ENCODE measurements at regions not wholly inside any gene's neighbourhood (a gene's known extent, or its start where the extent isn't known, plus 50 kb on each side); places are given as distances from the start of the nearest gene placed in this dataset.

GRCh38 chr9:89835666-89836065 is 230.9 kb downstream of the GADD45G start:
- no peak overlapping the region for H3K9ac ChIP-seq (ENCODE audit: low read length)
- H3K79me2 ChIP-seq (ENCODE audit: insufficient read depth, low read length), result no peaks in the 10 kb centered on the region
- H4K20me1 ChIP-seq (ENCODE audit: insufficient read depth, low read length), result no peaks in the 10 kb centered on the region
- H3F3A ChIP-seq (ENCODE audit: insufficient read depth, low read length), result no peaks in the 10 kb centered on the region
- H3K4me3 ChIP-seq (ENCODE audit: low read depth, low read length, poor library complexity, severe bottlenecking), result no peak overlapping the region
- H3K36me3 ChIP-seq (ENCODE audit: insufficient read depth, low read length), result no peaks in the 10 kb centered on the region
- H3K27ac ChIP-seq (ENCODE audit: low read depth, low read length, poor library complexity, severe bottlenecking), result no peak overlapping the region
- H3K9me2 ChIP-seq (ENCODE audit: low read depth, low read length), result no peaks in the 10 kb centered on the region
- TF ChIP-seq EZH2 (IDR thresholded peaks at IDR 0.05; ENCODE audit: borderline replicate concordance, low read length), result no peak
- no peak for TF ChIP-seq CTCF (IDR thresholded peaks at IDR 0.05; ENCODE audit: low read length)
- H3K27me3 ChIP-seq (ENCODE audit: insufficient read depth, low read length), result no peaks in the 10 kb centered on the region
- no peaks in the 10 kb centered on the region for H3K4me1 ChIP-seq (ENCODE audit: insufficient read depth, low read length, severe bottlenecking)
- H3K4me2 ChIP-seq (ENCODE audit: low read length), result no peak overlapping the region
- H3K9me3 ChIP-seq (ENCODE audit: low read length), result no peaks in the 10 kb centered on the region
- no peak overlapping the region for H2AFZ ChIP-seq (ENCODE audit: low read length)

- H3K27me3 ChIP-seq (ENCODE audit: insufficient read depth, low read length), result no peaks in the 10 kb centered on the region
- no peak overlapping the region for H3K4me2 ChIP-seq (ENCODE audit: low read length)
- H3K36me3 ChIP-seq (ENCODE audit: insufficient read depth, low read length), result no peaks in the 10 kb centered on the region
- H4K20me1 ChIP-seq (ENCODE audit: insufficient read depth, low read length), result no peaks in the 10 kb centered on the region
- H3K9ac ChIP-seq (ENCODE audit: low read length), result no peak overlapping the region
- no peaks in the 10 kb centered on the region for H3F3A ChIP-seq (ENCODE audit: insufficient read depth, low read length)
- no peaks in the 10 kb centered on the region for H3K79me2 ChIP-seq (ENCODE audit: insufficient read depth, low read length)
- no peaks in the 10 kb centered on the region for H3K4me1 ChIP-seq (ENCODE audit: insufficient read depth, low read length, severe bottlenecking)
- TF ChIP-seq EZH2 (IDR thresholded peaks at IDR 0.05; ENCODE audit: borderline replicate concordance, low read length) (no peak), CTCF (IDR thresholded peaks at IDR 0.05; ENCODE audit: low read length) (no peak)
- H3K27ac ChIP-seq (ENCODE audit: low read depth, low read length, poor library complexity, severe bottlenecking), result no peak overlapping the region
- H3K4me3 ChIP-seq (ENCODE audit: low read depth, low read length, poor library complexity, severe bottlenecking), result no peak overlapping the region
- no peaks in the 10 kb centered on the region for H3K9me2 ChIP-seq (ENCODE audit: low read depth, low read length)
- H2AFZ ChIP-seq (ENCODE audit: low read length), result no peak overlapping the region
- no peaks in the 10 kb centered on the region for H3K9me3 ChIP-seq (ENCODE audit: low read length)
Measured at GRCh38 chr9:89837162-89837933, 232.5 kb downstream of the GADD45G start.

GRCh38 chr9:89837934-89838310 is 233.1 kb downstream of the GADD45G start:
- Histone ChIP-seq H3K27me3 (ENCODE audit: insufficient read depth, low read length) (no peaks in the 10 kb centered on the region), H3K79me2 (ENCODE audit: insufficient read depth, low read length) (no peaks in the 10 kb centered on the region), H3K27ac (ENCODE audit: low read depth, low read length, poor library complexity, severe bottlenecking) (no peak overlapping the region), H3K36me3 (ENCODE audit: insufficient read depth, low read length) (no peaks in the 10 kb centered on the region), H4K20me1 (ENCODE audit: insufficient read depth, low read length) (no peaks in the 10 kb centered on the region), H3K4me2 (ENCODE audit: low read length) (no peak overlapping the region), H3K9me2 (ENCODE audit: low read depth, low read length) (no peaks in the 10 kb centered on the region), H3K9ac (ENCODE audit: low read length) (no peak overlapping the region), H3F3A (ENCODE audit: insufficient read depth, low read length) (no peaks in the 10 kb centered on the region), H3K4me3 (ENCODE audit: low read depth, low read length, poor library complexity, severe bottlenecking) (no peak overlapping the region), H3K4me1 (ENCODE audit: insufficient read depth, low read length, severe bottlenecking) (no peaks in the 10 kb centered on the region), H2AFZ (ENCODE audit: low read length) (no peak overlapping the region), H3K9me3 (ENCODE audit: low read length) (no peaks in the 10 kb centered on the region)
- TF ChIP-seq EZH2 (IDR thresholded peaks at IDR 0.05; ENCODE audit: borderline replicate concordance, low read length), result no peak
- no peak for TF ChIP-seq CTCF (IDR thresholded peaks at IDR 0.05; ENCODE audit: low read length)

Measured in OCI-LY1 (cell line).